ENCODE measurements at regions not wholly inside any gene's neighbourhood (a gene's known extent, or its start where the extent isn't known, plus 50 kb on each side); places are given as distances from the start of the nearest gene placed in this dataset.

DNA sequence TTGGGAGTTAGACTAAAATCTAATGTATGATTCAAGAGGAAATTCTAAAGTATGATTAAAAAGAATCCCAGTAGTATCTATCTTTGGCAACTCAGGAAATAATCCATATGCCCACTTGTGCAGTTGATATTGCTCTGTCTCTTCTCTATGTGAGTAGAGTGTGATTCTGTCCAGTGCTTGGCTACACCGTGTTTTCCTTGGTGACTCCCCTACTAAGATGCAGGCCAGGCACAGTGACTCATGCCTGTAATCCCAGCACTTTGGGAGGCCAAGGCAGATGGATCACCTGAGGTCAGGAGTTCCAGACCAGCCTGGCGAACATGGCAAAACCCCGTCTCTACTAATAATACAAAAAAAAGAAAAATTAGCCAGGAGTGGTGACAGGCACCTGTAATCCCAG is 495.4 kb downstream of the MAT2B start:
- Histone ChIP-seq H3K79me2 (ENCODE audit: control insufficient read depth, insufficient read depth, low read length) (no peaks in the 10 kb centered on the region), H3K9ac (ENCODE audit: control insufficient read depth, insufficient read depth, low read length) (no peak overlapping the region), H3K36me3 (ENCODE audit: control insufficient read depth in 2 of 2, insufficient read depth in 2 of 2, low read length in 1 of 2) (no peaks in the 10 kb centered on the region), H3K4me3 (no peak overlapping the region), H3K9me3 (replicated peaks; ENCODE audit: control insufficient read depth, insufficient read depth, low read length) (no peaks in the 10 kb centered on the region), H3K27ac (ENCODE audit: control insufficient read depth, insufficient read depth) (no peak overlapping the region), H3K4me2 (ENCODE audit: control insufficient read depth, insufficient read depth) (no peak overlapping the region), H3K4me1 (ENCODE audit: control insufficient read depth, insufficient read depth, low read length) (no peaks in the 10 kb centered on the region), H2AFZ (ENCODE audit: control insufficient read depth, low read depth, low read length) (no peak overlapping the region), H4K20me1 (ENCODE audit: control insufficient read depth, insufficient read depth) (no peaks in the 10 kb centered on the region), H3K27me3 (replicated peaks in 1 of 2; ENCODE audit: control insufficient read depth in 2 of 2, insufficient read depth in 2 of 2, low read length in 1 of 2) (no peaks in the 10 kb centered on the region)
- DNase-seq (ENCODE audit: low read depth, low spot score) (no peak), FAIRE-seq (no peak), ATAC-seq (no peak)
- ChIA-PET POLR2A (no interaction called here), CTCF (interaction anchor here (1.0 kb wide), 1 partner anchor 12 kb away, joined by 4 read pairs; no protein-coding TSS in a partner anchor), SMC1A (ENCODE audit: uncharacterized antibody, unreplicated experiment) (no interaction called here), RAD21 (ENCODE audit: unreplicated experiment) (no interaction called here)
- in situ Hi-C loops (cut with MboI): loop anchor here (25.0 kb wide), 1 partner anchor 1211 kb away; no protein-coding TSS in a partner anchor
- 57% methylated on average over 3 of the region's 3 CpGs for WGBS (ENCODE audit: insufficient coverage, insufficient replicate concordance, low lambda C conversion rate, missing lambda C conversion rate)
- intact Hi-C loops (cut with micrococcal nuclease; ENCODE audit: unreplicated experiment): no loop called here
- BruUV-seq (replicated peaks): no TSS peak
- TF ChIP-seq, protein P1, sequence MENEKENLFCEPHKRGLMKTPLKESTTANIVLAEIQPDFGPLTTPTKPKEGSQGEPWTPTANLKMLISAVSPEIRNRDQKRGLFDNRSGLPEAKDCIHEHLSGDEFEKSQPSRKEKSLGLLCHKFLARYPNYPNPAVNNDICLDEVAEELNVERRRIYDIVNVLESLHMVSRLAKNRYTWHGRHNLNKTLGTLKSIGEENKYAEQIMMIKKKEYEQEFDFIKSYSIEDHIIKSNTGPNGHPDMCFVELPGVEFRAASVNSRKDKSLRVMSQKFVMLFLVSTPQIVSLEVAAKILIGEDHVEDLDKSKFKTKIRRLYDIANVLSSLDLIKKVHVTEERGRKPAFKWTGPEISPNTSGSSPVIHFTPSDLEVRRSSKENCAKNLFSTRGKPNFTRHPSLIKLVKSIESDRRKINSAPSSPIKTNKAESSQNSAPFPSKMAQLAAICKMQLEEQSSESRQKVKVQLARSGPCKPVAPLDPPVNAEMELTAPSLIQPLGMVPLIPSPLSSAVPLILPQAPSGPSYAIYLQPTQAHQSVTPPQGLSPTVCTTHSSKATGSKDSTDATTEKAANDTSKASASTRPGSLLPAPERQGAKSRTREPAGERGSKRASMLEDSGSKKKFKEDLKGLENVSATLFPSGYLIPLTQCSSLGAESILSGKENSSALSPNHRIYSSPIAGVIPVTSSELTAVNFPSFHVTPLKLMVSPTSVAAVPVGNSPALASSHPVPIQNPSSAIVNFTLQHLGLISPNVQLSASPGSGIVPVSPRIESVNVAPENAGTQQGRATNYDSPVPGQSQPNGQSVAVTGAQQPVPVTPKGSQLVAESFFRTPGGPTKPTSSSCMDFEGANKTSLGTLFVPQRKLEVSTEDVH (IDR thresholded peaks at IDR 0.05; ENCODE audit: low read depth, partially characterized antibody): no peak
- TF ChIP-seq, protein P2, sequence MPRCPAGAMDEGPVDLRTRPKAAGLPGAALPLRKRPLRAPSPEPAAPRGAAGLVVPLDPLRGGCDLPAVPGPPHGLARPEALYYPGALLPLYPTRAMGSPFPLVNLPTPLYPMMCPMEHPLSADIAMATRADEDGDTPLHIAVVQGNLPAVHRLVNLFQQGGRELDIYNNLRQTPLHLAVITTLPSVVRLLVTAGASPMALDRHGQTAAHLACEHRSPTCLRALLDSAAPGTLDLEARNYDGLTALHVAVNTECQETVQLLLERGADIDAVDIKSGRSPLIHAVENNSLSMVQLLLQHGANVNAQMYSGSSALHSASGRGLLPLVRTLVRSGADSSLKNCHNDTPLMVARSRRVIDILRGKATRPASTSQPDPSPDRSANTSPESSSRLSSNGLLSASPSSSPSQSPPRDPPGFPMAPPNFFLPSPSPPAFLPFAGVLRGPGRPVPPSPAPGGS (IDR thresholded peaks at IDR 0.05; ENCODE audit: borderline replicate concordance, insufficient read depth, low read depth, low read length, poor library complexity, severe bottlenecking): no peak
- TF ChIP-seq CBX3 (IDR thresholded peaks at IDR 0.05; ENCODE audit: borderline replicate concordance, low read depth) (no peak), HDAC6 (IDR thresholded peaks at IDR 0.05; ENCODE audit: unreplicated experiment) (no peak), SUZ12 (IDR thresholded peaks at IDR 0.05; ENCODE audit: unreplicated experiment) (no peak), ZZZ3 (IDR thresholded peaks at IDR 0.05; ENCODE audit: control insufficient read depth, insufficient read length, low read depth) (no peak), ZNF622 (IDR thresholded peaks at IDR 0.05) (no peak), SREBF2 (IDR thresholded peaks at IDR 0.05; ENCODE audit: low read length) (no peak), CHD2 (IDR thresholded peaks at IDR 0.05; ENCODE audit: borderline replicate concordance, low read depth, low read length) (no peak), EGR1 (IDR thresholded peaks at IDR 0.05; ENCODE audit: borderline replicate concordance in 1 of 2, low read depth in 2 of 2, low read length in 2 of 2) (no peak), CBX5 (IDR thresholded peaks at IDR 0.05; ENCODE audit: low read depth) (no peak)
- TF ChIP-seq, protein P3, sequence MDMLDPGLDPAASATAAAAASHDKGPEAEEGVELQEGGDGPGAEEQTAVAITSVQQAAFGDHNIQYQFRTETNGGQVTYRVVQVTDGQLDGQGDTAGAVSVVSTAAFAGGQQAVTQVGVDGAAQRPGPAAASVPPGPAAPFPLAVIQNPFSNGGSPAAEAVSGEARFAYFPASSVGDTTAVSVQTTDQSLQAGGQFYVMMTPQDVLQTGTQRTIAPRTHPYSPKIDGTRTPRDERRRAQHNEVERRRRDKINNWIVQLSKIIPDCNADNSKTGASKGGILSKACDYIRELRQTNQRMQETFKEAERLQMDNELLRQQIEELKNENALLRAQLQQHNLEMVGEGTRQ (IDR thresholded peaks at IDR 0.05; ENCODE audit: borderline replicate concordance, low read depth, low read length): no peak
- TF ChIP-seq, protein P4, sequence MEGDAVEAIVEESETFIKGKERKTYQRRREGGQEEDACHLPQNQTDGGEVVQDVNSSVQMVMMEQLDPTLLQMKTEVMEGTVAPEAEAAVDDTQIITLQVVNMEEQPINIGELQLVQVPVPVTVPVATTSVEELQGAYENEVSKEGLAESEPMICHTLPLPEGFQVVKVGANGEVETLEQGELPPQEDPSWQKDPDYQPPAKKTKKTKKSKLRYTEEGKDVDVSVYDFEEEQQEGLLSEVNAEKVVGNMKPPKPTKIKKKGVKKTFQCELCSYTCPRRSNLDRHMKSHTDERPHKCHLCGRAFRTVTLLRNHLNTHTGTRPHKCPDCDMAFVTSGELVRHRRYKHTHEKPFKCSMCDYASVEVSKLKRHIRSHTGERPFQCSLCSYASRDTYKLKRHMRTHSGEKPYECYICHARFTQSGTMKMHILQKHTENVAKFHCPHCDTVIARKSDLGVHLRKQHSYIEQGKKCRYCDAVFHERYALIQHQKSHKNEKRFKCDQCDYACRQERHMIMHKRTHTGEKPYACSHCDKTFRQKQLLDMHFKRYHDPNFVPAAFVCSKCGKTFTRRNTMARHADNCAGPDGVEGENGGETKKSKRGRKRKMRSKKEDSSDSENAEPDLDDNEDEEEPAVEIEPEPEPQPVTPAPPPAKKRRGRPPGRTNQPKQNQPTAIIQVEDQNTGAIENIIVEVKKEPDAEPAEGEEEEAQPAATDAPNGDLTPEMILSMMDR (IDR thresholded peaks at IDR 0.05 in 2 of 3, conservative IDR thresholded peaks at IDR 0.05 in 1 of 3; ENCODE audit: control insufficient read depth in 2 of 3, extremely low read depth in 1 of 3, insufficient read depth in 1 of 3, low read depth in 3 of 3, low read length in 3 of 3): no peak
- TF ChIP-seq, protein P5, sequence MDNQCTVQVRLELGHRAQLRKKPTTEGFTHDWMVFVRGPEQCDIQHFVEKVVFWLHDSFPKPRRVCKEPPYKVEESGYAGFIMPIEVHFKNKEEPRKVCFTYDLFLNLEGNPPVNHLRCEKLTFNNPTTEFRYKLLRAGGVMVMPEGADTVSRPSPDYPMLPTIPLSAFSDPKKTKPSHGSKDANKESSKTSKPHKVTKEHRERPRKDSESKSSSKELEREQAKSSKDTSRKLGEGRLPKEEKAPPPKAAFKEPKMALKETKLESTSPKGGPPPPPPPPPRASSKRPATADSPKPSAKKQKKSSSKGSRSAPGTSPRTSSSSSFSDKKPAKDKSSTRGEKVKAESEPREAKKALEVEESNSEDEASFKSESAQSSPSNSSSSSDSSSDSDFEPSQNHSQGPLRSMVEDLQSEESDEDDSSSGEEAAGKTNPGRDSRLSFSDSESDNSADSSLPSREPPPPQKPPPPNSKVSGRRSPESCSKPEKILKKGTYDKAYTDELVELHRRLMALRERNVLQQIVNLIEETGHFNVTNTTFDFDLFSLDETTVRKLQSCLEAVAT (IDR thresholded peaks at IDR 0.05): no peak
- TF ChIP-seq, protein P6, sequence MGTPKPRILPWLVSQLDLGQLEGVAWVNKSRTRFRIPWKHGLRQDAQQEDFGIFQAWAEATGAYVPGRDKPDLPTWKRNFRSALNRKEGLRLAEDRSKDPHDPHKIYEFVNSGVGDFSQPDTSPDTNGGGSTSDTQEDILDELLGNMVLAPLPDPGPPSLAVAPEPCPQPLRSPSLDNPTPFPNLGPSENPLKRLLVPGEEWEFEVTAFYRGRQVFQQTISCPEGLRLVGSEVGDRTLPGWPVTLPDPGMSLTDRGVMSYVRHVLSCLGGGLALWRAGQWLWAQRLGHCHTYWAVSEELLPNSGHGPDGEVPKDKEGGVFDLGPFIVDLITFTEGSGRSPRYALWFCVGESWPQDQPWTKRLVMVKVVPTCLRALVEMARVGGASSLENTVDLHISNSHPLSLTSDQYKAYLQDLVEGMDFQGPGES (IDR thresholded peaks at IDR 0.05): no peak

Measured in GM12878 (cell line).